Transverse colon (tissue), 4 donors: ENCODE measurements at regions not wholly inside any gene's neighbourhood (a gene's known extent, or its start where the extent isn't known, plus 50 kb on each side); places are given as distances from the start of the nearest gene placed in this dataset.

Source experiments
- DNase-seq: peaks from one replicate; pipeline ENCODE4 v3.0.0-alpha.2; 2019
- H3K27ac ChIP-seq, 4 donors: fragments of 200-600 bp; sonication (generic); 2 replicates each; pipeline ENCODE4 v1.5.1; 2016 to 2018; ENCODE audit warnings: inconsistent platforms in 4 of 4
- H3K27me3 ChIP-seq: fragments of 200-600 bp; sonication (generic); 2 replicates; pipeline ENCODE4 v1.5.1; 2017; ENCODE audit warnings: inconsistent platforms
- H3K36me3 ChIP-seq, 4 donors: fragments of 200-600 bp; sonication (generic); 2 replicates each; pipeline ENCODE4 v1.5.1; 2017 to 2019; ENCODE audit warnings: inconsistent platforms in 4 of 4
- H3K4me1 ChIP-seq, 4 donors: fragments of 200-600 bp; sonication (generic); 2 replicates each; pipeline ENCODE4 v1.5.1; 2017 to 2020; ENCODE audit warnings: inconsistent platforms in 4 of 4
- H3K4me3 ChIP-seq, 4 donors: fragments of 200-600 bp; sonication (generic); 1 replicate in 1 of 4; 2 replicates in 3 of 4; pipeline versions ENCODE4 v1.5.1 to v1.6.1; 2017 to 2019; ENCODE audit warnings: inconsistent platforms in 4 of 4
- H3K9me3 ChIP-seq, 2 donors: fragments of 200-600 bp; sonication (generic); 2 replicates each; pipeline ENCODE4 v1.5.1; 2017 to 2019; ENCODE audit warnings: inconsistent platforms in 2 of 2
- EP300 ChIP-seq: sonication (generic); formaldehyde crosslinking; IDR thresholded peaks from one replicate; pipeline ENCODE4 v1.6.1; 2017; ENCODE audit warnings: antibody characterized with exemption, low read depth
- POLR2A ChIP-seq: fragments of 450-650 bp; IDR thresholded peaks from one replicate; pipeline ENCODE4 v1.6.1; 2016; ENCODE audit warnings: antibody characterized with exemption, mild to moderate bottlenecking, moderate library complexity
- POLR2AphosphoS5 ChIP-seq, 3 donors: sonication (generic); formaldehyde crosslinking; IDR thresholded peaks; one replicate each; pipeline ENCODE4 v1.6.1; 2016; ENCODE audit warnings: antibody characterized with exemption in 3 of 3
- WGBS, 2 donors: methylation state at CpG; one replicate each; pipeline ENCODE4 v1.1.5; 2018; ENCODE audit warnings: low coverage in 1 of 2; 5-methylcytosine and 5-hydroxymethylcytosine counted together
- in situ Hi-C, 4 donors: fragments of 200-750 bp; cut with MboI; loops; one replicate each; pipeline versions ENCODE4 v1.15.0 to v1.15.1; 2017; ENCODE audit warnings: low sequenced_read_pairs in 3 of 4, low pct_ligation_motif_present in 1 of 4, low pct_unique_long_range_greater_than_20kb in 1 of 4
- intact Hi-C: fragments of 100-400 bp; cut with DNase I; formaldehyde crosslinking; loops from one replicate; pipeline ENCODE4 v1.15.1; 2023; ENCODE audit warnings: low total_unique reads
- TF ChIP-seq, protein P1 (sequence below), 5 experiments: fragments of 200-600 bp in 3 of 5; fragments of 450-650 bp in 2 of 5; sonication (generic) in 3 of 5; IDR thresholded peaks; 1 replicate in 2 of 5; 2 replicates in 3 of 5; pipeline ENCODE4 v1.5.1; 2016 to 2017; ENCODE audit warnings: antibody characterized with exemption in 5 of 5, inconsistent platforms in 3 of 5, mild to moderate bottlenecking in 2 of 5, moderate library complexity in 1 of 5

DNA sequence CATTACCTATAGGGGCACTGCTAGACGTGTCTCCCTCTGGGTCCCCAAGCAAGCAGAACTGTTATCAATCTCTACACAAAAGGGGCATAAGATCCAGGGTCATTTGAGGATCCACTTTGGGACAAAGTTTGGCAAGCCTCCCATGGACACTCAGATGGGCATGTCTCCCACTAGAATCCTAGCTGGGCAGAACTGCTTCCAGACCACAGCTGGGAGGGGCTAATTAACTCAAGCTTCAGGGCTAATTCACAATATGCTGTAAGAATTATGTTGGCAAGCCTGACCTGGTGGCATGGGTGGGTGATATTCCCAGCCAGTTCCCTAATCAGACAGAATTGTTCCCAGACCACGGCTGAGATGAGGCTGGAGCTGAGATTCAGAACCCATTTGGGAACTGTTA lies 738.4 kb upstream of the FZD8 start:
- WGBS, 2 donors = 40 to 63% methylated on average over 1 to 2 of the region's 2 CpGs
- Histone ChIP-seq H3K9me3 (peaks cover 0 to 12% of the 10 kb centered on the region in 2 donors), H3K27me3 (no peaks in the 10 kb centered on the region), H3K4me1 (no peaks in the 10 kb centered on the region), H3K4me3 (no peak overlapping the region), H3K36me3 (no peaks in the 10 kb centered on the region), H3K27ac (no peak overlapping the region)
- TF ChIP-seq, protein P1, sequence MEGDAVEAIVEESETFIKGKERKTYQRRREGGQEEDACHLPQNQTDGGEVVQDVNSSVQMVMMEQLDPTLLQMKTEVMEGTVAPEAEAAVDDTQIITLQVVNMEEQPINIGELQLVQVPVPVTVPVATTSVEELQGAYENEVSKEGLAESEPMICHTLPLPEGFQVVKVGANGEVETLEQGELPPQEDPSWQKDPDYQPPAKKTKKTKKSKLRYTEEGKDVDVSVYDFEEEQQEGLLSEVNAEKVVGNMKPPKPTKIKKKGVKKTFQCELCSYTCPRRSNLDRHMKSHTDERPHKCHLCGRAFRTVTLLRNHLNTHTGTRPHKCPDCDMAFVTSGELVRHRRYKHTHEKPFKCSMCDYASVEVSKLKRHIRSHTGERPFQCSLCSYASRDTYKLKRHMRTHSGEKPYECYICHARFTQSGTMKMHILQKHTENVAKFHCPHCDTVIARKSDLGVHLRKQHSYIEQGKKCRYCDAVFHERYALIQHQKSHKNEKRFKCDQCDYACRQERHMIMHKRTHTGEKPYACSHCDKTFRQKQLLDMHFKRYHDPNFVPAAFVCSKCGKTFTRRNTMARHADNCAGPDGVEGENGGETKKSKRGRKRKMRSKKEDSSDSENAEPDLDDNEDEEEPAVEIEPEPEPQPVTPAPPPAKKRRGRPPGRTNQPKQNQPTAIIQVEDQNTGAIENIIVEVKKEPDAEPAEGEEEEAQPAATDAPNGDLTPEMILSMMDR (IDR thresholded peaks at IDR 0.05) = no peak
- in situ Hi-C loops (no loop called here), intact Hi-C loops (no loop called here)
- no peak for DNase-seq

DNA sequence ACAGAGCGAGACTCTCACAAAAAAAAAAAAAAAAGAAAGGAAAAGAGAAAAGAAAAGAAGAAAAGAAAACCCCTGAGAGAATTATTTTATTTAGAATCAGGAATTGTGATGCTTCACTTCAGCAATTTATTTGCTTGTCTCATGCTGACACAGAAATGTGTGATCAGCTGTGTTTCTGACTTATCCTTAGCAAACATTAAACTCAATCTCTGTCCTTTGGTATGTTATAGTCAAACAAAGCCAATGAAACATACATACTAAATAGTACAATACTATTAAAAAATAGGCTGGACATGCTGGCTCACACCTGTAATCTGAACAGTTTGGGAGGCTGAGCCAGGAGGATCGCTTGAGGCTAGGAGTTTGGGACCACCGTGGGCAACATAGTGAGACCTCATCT lies 733.0 kb upstream of the FZD8 start:
- H3K4me3 ChIP-seq = no peak overlapping the region
- WGBS, 2 donors = 90 to 92% methylated on average over 2 to 3 of the region's 3 CpGs
- DNase-seq = no peak
- intact Hi-C loops = no loop called here
- H3K9me3 ChIP-seq = peaks cover 0 to 12% of the 10 kb centered on the region in 2 donors
- H3K4me1 ChIP-seq = no peaks in the 10 kb centered on the region
- no peaks in the 10 kb centered on the region for H3K27me3 ChIP-seq
- no peaks in the 10 kb centered on the region for H3K36me3 ChIP-seq
- no peak overlapping the region for H3K27ac ChIP-seq
- TF ChIP-seq POLR2AphosphoS5 (IDR thresholded peaks at IDR 0.05) (no peak), EP300 (no peak), POLR2A (no peak)
- TF ChIP-seq, protein P1 (IDR thresholded peaks at IDR 0.05) = no peak
- in situ Hi-C loops = no loop called here

GRCh38 chr10:36373424-36374096 lies 731.5 kb upstream of the FZD8 start:
- H3K27me3 ChIP-seq = no peaks in the 10 kb centered on the region
- no peak overlapping the region for H3K4me3 ChIP-seq
- peaks cover 0 to 5% of the 10 kb centered on the region in 2 donors for H3K9me3 ChIP-seq
- no peaks in the 10 kb centered on the region for H3K4me1 ChIP-seq
- DNase-seq = no peak
- no peak overlapping the region for H3K27ac ChIP-seq
- in situ Hi-C loops = no loop called here
- no peaks in the 10 kb centered on the region for H3K36me3 ChIP-seq
- TF ChIP-seq EP300 = no peak
- no peak for TF ChIP-seq POLR2AphosphoS5 (IDR thresholded peaks at IDR 0.05)
- TF ChIP-seq, protein P1 (IDR thresholded peaks at IDR 0.05) = no peak
- no peak for TF ChIP-seq POLR2A
- intact Hi-C loops = no loop called here
- WGBS, 2 donors = 67 to 77% methylated on average over 2 to 8 of the region's 8 CpGs

GRCh38 chr10:36367362-36367761 lies 725.3 kb upstream of the FZD8 start:
- Histone ChIP-seq H3K27me3 (no peaks in the 10 kb centered on the region), H3K9me3 (no peaks in the 10 kb centered on the region), H3K4me3 (no peak overlapping the region), H3K27ac (no peak overlapping the region), H3K4me1 (no peaks in the 10 kb centered on the region), H3K36me3 (no peaks in the 10 kb centered on the region)
- DNase-seq = no peak
- intact Hi-C loops (no loop called here), in situ Hi-C loops (no loop called here)
- 42 to 56% methylated on average over 3 of the region's 3 CpGs for WGBS, 2 donors
- TF ChIP-seq POLR2AphosphoS5 (IDR thresholded peaks at IDR 0.05) = no peak
- TF ChIP-seq, protein P1 (IDR thresholded peaks at IDR 0.05) = no peak
- no peak for TF ChIP-seq POLR2A
- no peak for TF ChIP-seq EP300
